DND-41 (cell line): ENCODE measurements at regions not wholly inside any gene's neighbourhood (a gene's known extent, or its start where the extent isn't known, plus 50 kb on each side); places are given as distances from the start of the nearest gene placed in this dataset.

Experiments used
- ATAC-seq: fragments of 200-7000 bp; cut with Tn5 transposase; 3 replicates; pipeline ENCODE4 v1.9.1; 2021; ENCODE audit warnings: low read depth; ENCODE audit not compliant: insufficient read depth
- DNase-seq: peaks from one replicate; pipeline ENCODE4 v3.0.0-alpha.2; 2020
- H2AFZ ChIP-seq: 2 replicates; pipeline ENCODE4 v1.6.0; 2012; ENCODE audit warnings: low read depth, low read length
- H3K27ac ChIP-seq: 2 replicates; pipeline ENCODE4 v1.5.1; 2012; ENCODE audit warnings: low read length, inconsistent platforms
- H3K27me3 ChIP-seq: fragments of 200-600 bp; sonication (generic); 2 replicates; pipeline ENCODE4 v1.6.0; 2012; ENCODE audit warnings: low read length, mild to moderate bottlenecking, inconsistent platforms; ENCODE audit not compliant: insufficient read depth, poor library complexity
- H3K36me3 ChIP-seq: 2 replicates; pipeline ENCODE4 v1.5.1; 2012; ENCODE audit warnings: low read length, inconsistent platforms; ENCODE audit not compliant: insufficient read depth
- H3K4me1 ChIP-seq: 2 replicates; pipeline ENCODE4 v1.5.1; 2012; ENCODE audit warnings: mild to moderate bottlenecking, low read length; ENCODE audit not compliant: insufficient read depth
- H3K4me2 ChIP-seq: 2 replicates; pipeline ENCODE4 v1.6.0; 2012; ENCODE audit warnings: mild to moderate bottlenecking, moderate library complexity, low read length, inconsistent platforms; ENCODE audit not compliant: insufficient read depth
- H3K4me3 ChIP-seq, 2 experiments: fragments of 200-600 bp in 1 of 2; shearing (Covaris generic) in 1 of 2; 2 replicates each; pipeline ENCODE4 v1.5.1; 2012 to 2016; ENCODE audit warnings: inconsistent platforms in 2 of 2, low read length in 2 of 2, mild to moderate bottlenecking in 2 of 2, low read depth in 1 of 2, moderate library complexity in 1 of 2
- H3K79me2 ChIP-seq: 2 replicates; pipeline ENCODE4 v1.6.0; 2012; ENCODE audit warnings: low read length, inconsistent platforms; ENCODE audit not compliant: insufficient read depth
- H3K9ac ChIP-seq: 2 replicates; pipeline ENCODE4 v1.6.0; 2012; ENCODE audit warnings: low read depth, mild to moderate bottlenecking, inconsistent platforms, low read length, moderate library complexity
- H3K9me3 ChIP-seq: 2 replicates; pipeline ENCODE4 v1.5.1; 2012; ENCODE audit warnings: low read length, moderate library complexity, mild to moderate bottlenecking, inconsistent platforms; ENCODE audit not compliant: insufficient read depth, severe bottlenecking
- H4K20me1 ChIP-seq: 2 replicates; pipeline ENCODE4 v1.6.0; 2012; ENCODE audit warnings: low read length; ENCODE audit not compliant: insufficient read depth
- CTCF ChIP-seq: IDR thresholded peaks from 2 replicates; pipeline ENCODE4 v1.5.1; 2012; ENCODE audit warnings: borderline replicate concordance, low read length, moderate library complexity, mild to moderate bottlenecking; ENCODE audit not compliant: poor library complexity, severe bottlenecking; ENCODE audit errors: extremely low read depth
- EZH2 ChIP-seq: IDR thresholded peaks from 3 replicates; pipeline ENCODE4 v1.6.1; 2012; ENCODE audit warnings: borderline replicate concordance, low read depth, mild to moderate bottlenecking, moderate library complexity, low read length, inconsistent platforms; ENCODE audit not compliant: severe bottlenecking

- Histone ChIP-seq H3K27ac (no peak overlapping the region), H3K9ac (no peak overlapping the region), H3K9me3 (no peaks in the 10 kb centered on the region), H3K27me3 (no peaks in the 10 kb centered on the region), H3K36me3 (no peaks in the 10 kb centered on the region), H2AFZ (no peak overlapping the region), H3K79me2 (no peaks in the 10 kb centered on the region), H4K20me1 (no peaks in the 10 kb centered on the region), H3K4me2 (no peak overlapping the region), H3K4me3 (no peak overlapping the region), H3K4me1 (no peaks in the 10 kb centered on the region)
- ATAC-seq (no peak), DNase-seq (no peak)
- TF ChIP-seq CTCF (no peak), EZH2 (no peak)
Measured at GRCh38 chr16:82396509-82396908, 226.5 kb upstream of the MPHOSPH6 start.

DNA sequence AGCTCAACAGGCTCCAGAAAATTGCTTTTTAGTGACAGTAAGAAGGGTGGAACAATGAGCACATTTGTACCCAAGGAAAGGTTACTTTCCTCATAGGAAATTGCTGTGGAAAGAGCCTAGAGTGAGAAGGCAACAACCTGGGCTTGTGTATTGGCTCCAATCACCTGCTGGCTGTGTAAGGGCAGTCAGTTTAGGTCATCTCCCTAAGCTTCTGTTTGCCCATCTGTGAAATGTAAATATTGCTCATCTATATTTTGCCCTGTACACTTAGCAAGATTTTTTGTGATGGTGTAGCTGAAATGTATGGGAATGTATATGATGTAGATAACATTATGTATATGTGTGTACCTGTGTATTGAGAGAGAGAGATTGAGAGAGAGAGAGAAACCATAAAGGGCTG is 225.2 kb upstream of the MPHOSPH6 start:
- Histone ChIP-seq H3K4me2 (no peak overlapping the region), H2AFZ (no peak overlapping the region), H3K9me3 (no peaks in the 10 kb centered on the region), H3K9ac (no peak overlapping the region), H3K79me2 (no peaks in the 10 kb centered on the region), H3K4me1 (no peaks in the 10 kb centered on the region), H3K27ac (no peak overlapping the region), H3K27me3 (no peaks in the 10 kb centered on the region), H3K36me3 (no peaks in the 10 kb centered on the region), H4K20me1 (no peaks in the 10 kb centered on the region), H3K4me3 (no peak overlapping the region)
- TF ChIP-seq EZH2 (no peak), CTCF (no peak)
- DNase-seq (no peak), ATAC-seq (no peak)

GRCh38 chr16:82391690-82392089 is 221.7 kb upstream of the MPHOSPH6 start:
- no peaks in the 10 kb centered on the region for H3K27me3 ChIP-seq
- H3K79me2 ChIP-seq, result no peaks in the 10 kb centered on the region
- H3K4me2 ChIP-seq, result no peak overlapping the region
- H3K4me1 ChIP-seq, result no peaks in the 10 kb centered on the region
- no peaks in the 10 kb centered on the region for H4K20me1 ChIP-seq
- no peaks in the 10 kb centered on the region for H3K9me3 ChIP-seq
- H2AFZ ChIP-seq, result no peak overlapping the region
- ATAC-seq (no peak), DNase-seq (no peak)
- TF ChIP-seq EZH2, result no peak
- TF ChIP-seq CTCF, result no peak
- no peak overlapping the region for H3K4me3 ChIP-seq
- H3K27ac ChIP-seq, result no peak overlapping the region
- H3K36me3 ChIP-seq, result no peaks in the 10 kb centered on the region
- H3K9ac ChIP-seq, result no peak overlapping the region

GRCh38 chr16:82389956-82390650 is 220.1 kb upstream of the MPHOSPH6 start:
- no peak for ATAC-seq
- Histone ChIP-seq H3K9me3 (no peaks in the 10 kb centered on the region), H3K9ac (no peak overlapping the region), H3K27me3 (no peaks in the 10 kb centered on the region), H4K20me1 (no peaks in the 10 kb centered on the region), H3K27ac (no peak overlapping the region), H3K4me3 (no peak overlapping the region), H2AFZ (no peak overlapping the region), H3K4me2 (no peak overlapping the region), H3K4me1 (no peaks in the 10 kb centered on the region), H3K36me3 (no peaks in the 10 kb centered on the region), H3K79me2 (no peaks in the 10 kb centered on the region)
- TF ChIP-seq CTCF (no peak), EZH2 (no peak)
- DNase-seq, result no peak
